Esophagus (tissue), 2 donors: ENCODE measurements at regions not wholly inside any gene's neighbourhood (a gene's known extent, or its start where the extent isn't known, plus 50 kb on each side); places are given as distances from the start of the nearest gene placed in this dataset.
"Not testable (repeated sequence)": the region's sequence is repeated elsewhere in the genome, so short reads cannot be mapped to it uniquely, and the experiment has no call there.

Experiments
- H3K27ac ChIP-seq, 2 donors: one replicate each; pipeline ENCODE4 v1.5.1; 2013; ENCODE audit warnings: low read depth in 2 of 2, mild to moderate bottlenecking in 2 of 2, inconsistent platforms in 1 of 2, low read length in 1 of 2, moderate library complexity in 1 of 2
- H3K27me3 ChIP-seq, 2 donors: one replicate each; pipeline ENCODE4 v1.6.1; 2013; ENCODE audit warnings: low read length in 2 of 2, control low read depth in 1 of 2, mild to moderate bottlenecking in 1 of 2; ENCODE audit not compliant: insufficient read depth in 2 of 2, control insufficient read depth in 1 of 2
- H3K36me3 ChIP-seq, 2 donors: one replicate each; pipeline ENCODE4 v1.6.1; 2013; ENCODE audit warnings: low read length in 1 of 2; ENCODE audit not compliant: control insufficient read depth in 2 of 2, insufficient read depth in 2 of 2
- H3K4me1 ChIP-seq, 2 donors: one replicate each; pipeline ENCODE4 v1.6.1; 2013; ENCODE audit warnings: low read length in 1 of 2; ENCODE audit not compliant: control insufficient read depth in 2 of 2, insufficient read depth in 2 of 2
- H3K4me3 ChIP-seq, 2 donors: one replicate each; pipeline ENCODE4 v1.5.1; 2013; ENCODE audit warnings: low read length in 2 of 2, mild to moderate bottlenecking in 2 of 2, low read depth in 1 of 2, moderate library complexity in 1 of 2
- H3K9me3 ChIP-seq, 2 donors: one replicate each; pipeline ENCODE4 v1.6.1; 2013; ENCODE audit warnings: mild to moderate bottlenecking in 2 of 2, low read depth in 1 of 2, low read length in 1 of 2, moderate library complexity in 1 of 2; ENCODE audit not compliant: control insufficient read depth in 2 of 2, insufficient read depth in 1 of 2
- WGBS, 2 donors: extraction: QIAGEN DNeasy Blood & Tissue Kit; methylation state at CpG; one replicate each; pipeline ENCODE4 v1.1.7; 2013; 5-methylcytosine and 5-hydroxymethylcytosine counted together
- donor health status: healthy with polysubstance abuse.
- donor health status: Bipolar disorder and iron deficiency.

DNA sequence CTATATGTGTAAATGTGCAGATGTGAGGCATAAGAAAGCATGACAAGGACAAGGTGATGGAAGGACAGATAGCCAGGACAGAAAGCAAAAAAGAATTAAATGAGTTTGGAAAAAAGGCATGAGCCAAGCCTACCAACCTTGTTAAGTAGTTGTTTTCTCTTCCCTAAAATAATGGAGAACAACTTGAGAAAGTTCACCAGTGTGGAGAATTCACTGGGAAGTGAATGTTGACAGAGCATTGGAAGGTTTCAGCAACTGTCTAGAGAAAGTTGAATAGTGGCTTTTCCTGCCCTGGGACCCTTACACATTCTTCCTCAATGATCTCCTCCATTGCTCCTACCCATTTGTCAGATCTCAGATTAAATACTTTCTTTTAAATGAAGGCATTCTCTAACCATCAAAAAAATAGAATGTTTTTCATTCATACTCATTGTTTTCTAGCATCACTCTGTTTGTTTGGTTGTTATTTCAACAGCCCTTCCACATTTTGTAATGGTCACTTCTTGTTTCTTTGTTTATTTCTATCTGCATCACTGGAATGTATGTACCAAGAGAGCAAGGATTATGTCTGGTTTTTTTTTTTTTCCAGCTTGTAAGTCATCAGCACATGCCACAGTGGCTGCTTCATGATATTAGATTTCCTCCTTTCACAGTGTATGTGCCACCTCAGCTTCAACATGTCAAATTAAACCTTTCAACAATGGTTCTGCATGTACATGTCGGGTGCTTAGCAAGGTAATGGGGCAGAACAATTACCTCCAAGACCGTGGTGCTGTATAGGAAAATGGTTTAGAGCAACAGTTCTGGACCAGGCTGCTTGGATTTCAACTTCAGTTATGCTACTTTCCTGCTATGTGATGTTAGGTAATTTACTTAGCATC is 586.0 kb upstream of the VRK2 start:
- Histone ChIP-seq H3K4me1 (no peaks in the 10 kb centered on the region), H3K36me3 (no peaks in the 10 kb centered on the region), H3K4me3 (no peak overlapping the region), H3K27me3 (no peaks in the 10 kb centered on the region), H3K27ac (no peak overlapping the region), H3K9me3 (no peaks in the 10 kb centered on the region)
- 56 to 65% methylated on average over 2 of the region's 2 CpGs for WGBS, 2 donors

DNA sequence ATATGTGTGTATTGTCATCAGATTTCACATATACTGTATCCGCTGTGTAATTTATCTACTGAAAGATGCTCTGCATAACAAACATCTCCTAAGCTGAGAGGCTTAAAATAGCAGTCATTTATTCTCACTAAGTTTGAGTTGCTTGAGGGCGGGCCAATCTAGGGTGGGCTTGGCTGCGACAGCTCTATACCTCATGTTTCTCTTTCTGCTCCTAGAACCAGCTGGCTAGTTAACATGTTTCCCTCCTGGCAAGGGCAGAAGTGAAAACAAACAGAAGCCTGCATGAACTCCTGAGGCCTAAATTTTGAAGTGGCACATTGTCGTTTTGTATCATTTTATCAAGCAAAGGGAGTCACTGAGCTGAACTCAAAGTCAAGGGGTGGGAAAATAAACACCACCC is 585.0 kb upstream of the VRK2 start:
- Histone ChIP-seq H3K36me3 (no peaks in the 10 kb centered on the region), H3K27ac (no peak overlapping the region), H3K4me1 (no peaks in the 10 kb centered on the region), H3K9me3 (no peaks in the 10 kb centered on the region), H3K4me3 (no peak overlapping the region), H3K27me3 (no peaks in the 10 kb centered on the region)
- WGBS, 2 donors, result 68 to 71% methylated on average over 4 of the region's 4 CpGs

DNA sequence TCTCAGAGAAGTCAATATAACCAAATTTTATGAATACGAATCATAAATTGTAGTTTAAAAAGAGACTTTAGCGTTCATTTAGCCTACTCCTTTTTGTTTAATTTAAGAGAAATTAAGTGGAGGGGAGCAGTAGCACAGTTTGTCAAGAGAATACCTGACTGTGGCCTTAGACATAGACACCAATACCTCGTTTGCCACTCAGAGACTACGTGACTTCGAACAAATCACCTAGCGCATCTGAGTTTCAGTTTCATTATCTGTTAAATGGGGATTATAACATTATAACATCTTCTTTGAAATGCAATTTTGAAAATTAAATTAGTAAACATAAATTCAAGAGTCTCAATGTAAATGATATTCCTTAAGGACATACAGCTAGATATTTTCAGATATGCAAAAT is 581.5 kb upstream of the VRK2 start:
- 89% methylated on average over 6 of the region's 6 CpGs for WGBS, 2 donors
- Histone ChIP-seq H3K27ac (no peak overlapping the region), H3K27me3 (no peaks in the 10 kb centered on the region), H3K4me3 (no peak overlapping the region), H3K4me1 (no peaks in the 10 kb centered on the region), H3K36me3 (no peaks in the 10 kb centered on the region), H3K9me3 (no peaks in the 10 kb centered on the region)

DNA sequence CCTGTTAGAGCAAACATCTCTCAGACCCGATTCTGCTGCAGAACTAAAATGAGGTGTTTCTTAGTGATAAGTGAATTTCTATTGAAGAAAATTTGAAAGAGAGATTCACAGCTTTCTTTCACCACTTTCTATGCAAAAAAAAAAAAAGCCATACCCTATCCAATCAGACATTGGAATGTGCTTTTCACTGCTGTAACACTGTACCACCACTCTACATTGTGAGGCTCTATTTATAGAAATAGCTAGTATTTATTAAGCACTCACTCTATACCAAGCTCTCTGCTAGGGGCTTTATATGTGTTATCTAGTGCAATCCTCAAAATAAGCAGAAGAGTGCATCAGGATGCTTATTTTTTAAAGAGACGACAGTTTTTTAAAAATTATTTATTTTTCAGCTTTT is 580.6 kb upstream of the VRK2 start:
- Histone ChIP-seq H3K27me3 (no peaks in the 10 kb centered on the region), H3K9me3 (no peaks in the 10 kb centered on the region), H3K4me3 (no peak overlapping the region), H3K36me3 (no peaks in the 10 kb centered on the region), H3K27ac (no peak overlapping the region), H3K4me1 (no peaks in the 10 kb centered on the region)
- 63 to 68% methylated on average over 2 of the region's 2 CpGs for WGBS, 2 donors

DNA sequence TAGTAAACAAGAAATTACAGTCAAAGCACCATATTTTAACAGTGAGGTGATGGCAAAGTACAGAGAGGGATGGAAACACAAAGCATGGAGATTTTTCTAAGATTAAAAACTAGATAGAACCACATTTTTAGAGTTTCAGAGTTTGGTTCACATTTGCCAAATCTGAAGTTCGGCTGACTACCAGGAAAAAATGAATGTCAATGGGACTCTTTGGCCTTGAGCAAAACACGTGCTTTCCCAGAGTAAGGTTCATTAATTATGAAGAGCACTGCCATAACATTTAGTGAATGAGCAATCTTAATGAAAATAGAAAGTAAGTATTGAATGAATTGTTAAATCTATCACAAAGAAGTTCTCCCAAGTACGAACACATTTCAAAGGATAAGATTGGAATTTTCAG is 571.2 kb upstream of the VRK2 start:
- H3K36me3 ChIP-seq, result no peaks in the 10 kb centered on the region
- 64 to 69% methylated on average over 3 of the region's 3 CpGs for WGBS, 2 donors
- H3K4me1 ChIP-seq, result no peaks in the 10 kb centered on the region
- H3K9me3 ChIP-seq, result no peaks in the 10 kb centered on the region
- no peak overlapping the region for H3K4me3 ChIP-seq
- no peak overlapping the region for H3K27ac ChIP-seq
- H3K27me3 ChIP-seq, result no peaks in the 10 kb centered on the region

DNA sequence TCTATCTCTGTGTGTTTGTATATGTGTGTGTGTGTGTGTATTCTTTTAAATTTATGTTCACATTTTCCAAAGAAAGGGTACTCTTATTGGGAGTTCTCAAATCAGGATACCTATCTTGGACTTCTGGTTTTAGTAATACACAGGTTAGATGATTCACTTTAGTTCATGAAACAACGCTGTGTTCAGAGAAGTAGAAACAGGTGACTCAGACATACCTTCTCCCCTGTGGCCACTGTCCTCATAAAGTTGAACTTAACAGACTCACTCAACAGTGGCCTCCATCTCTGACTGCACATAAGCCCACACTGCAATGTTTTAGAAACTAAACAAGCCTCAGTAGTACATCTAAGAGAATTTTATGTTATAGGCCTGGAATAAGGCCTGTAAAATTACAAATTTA is 566.6 kb upstream of the VRK2 start:
- no peaks in the 10 kb centered on the region for H3K4me1 ChIP-seq
- no peaks in the 10 kb centered on the region for H3K36me3 ChIP-seq
- H3K4me3 ChIP-seq, result no peak overlapping the region
- H3K9me3 ChIP-seq, result no peaks in the 10 kb centered on the region
- H3K27ac ChIP-seq, result no peak overlapping the region
- no peaks in the 10 kb centered on the region for H3K27me3 ChIP-seq
- 86 to 90% methylated on average over 1 of the region's 1 CpG for WGBS, 2 donors

DNA sequence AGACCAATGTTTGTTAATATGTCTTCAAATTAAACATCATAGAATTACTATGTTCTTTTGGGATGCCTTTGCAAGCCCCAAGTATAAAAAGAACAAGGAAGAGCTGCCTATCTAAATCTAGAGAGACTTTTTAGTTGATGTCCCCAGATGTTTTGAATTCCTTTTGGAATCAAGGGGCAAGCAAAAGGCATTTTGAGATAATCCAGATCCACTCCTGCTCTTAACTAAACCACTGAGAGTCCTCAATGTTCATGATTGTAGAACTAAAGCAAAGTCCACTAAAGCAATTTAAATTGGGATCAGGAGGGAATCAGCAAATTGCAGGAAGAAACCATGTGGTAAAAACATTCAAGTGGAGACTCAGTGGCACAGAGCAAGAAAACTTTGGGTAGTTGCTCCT is 558.5 kb upstream of the VRK2 start:
- H3K4me3 ChIP-seq, result no peak overlapping the region
- no peak overlapping the region for H3K27ac ChIP-seq
- no peaks in the 10 kb centered on the region for H3K27me3 ChIP-seq
- H3K36me3 ChIP-seq, result no peaks in the 10 kb centered on the region
- no peaks in the 10 kb centered on the region for H3K9me3 ChIP-seq
- H3K4me1 ChIP-seq, result no peaks in the 10 kb centered on the region

DNA sequence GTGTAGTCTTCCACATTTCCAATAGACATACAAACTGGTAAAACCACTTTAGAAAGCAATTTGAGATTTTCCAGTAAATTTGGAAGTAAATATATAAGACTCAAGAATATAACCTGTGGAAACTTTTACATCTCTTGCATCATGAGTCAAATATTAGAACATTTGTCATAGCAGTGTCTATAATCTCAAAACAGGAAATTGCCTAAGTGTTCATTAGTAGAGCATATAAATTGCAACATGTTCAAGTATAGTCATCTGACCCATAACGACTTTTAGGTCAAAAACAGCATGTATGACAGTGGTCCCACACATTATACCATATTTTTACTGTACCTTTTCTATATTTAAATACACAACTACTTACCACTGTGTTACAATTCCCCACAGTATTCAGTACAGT is 555.9 kb upstream of the VRK2 start:
- Histone ChIP-seq H3K27me3 (no peaks in the 10 kb centered on the region), H3K4me1 (no peaks in the 10 kb centered on the region), H3K27ac (no peak overlapping the region), H3K36me3 (no peaks in the 10 kb centered on the region), H3K4me3 (no peak overlapping the region), H3K9me3 (no peaks in the 10 kb centered on the region)
- 61 to 73% methylated on average over 1 of the region's 1 CpG for WGBS, 2 donors

DNA sequence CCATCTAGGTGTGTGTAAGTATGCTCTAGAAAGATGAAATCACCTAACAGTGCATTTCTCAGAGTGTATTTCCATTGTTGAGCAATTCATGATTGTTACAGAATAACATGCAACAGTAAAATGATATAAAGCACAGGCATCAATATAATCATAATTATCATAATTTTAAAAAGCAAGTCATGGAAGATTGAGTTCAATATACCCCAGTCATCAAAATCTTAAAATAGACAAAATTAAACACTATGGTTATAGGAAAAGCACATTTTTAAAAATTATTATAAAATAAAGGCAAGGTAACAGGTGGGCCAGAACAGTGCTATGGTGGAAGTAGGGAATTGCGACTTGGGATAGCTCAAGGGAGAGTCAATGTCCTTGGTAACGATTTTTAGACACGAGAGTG is 555.4 kb upstream of the VRK2 start:
- 88 to 91% methylated on average over 3 of the region's 3 CpGs for WGBS, 2 donors
- Histone ChIP-seq H3K27ac (no peak overlapping the region), H3K4me1 (no peaks in the 10 kb centered on the region), H3K4me3 (no peak overlapping the region), H3K27me3 (no peaks in the 10 kb centered on the region), H3K9me3 (no peaks in the 10 kb centered on the region), H3K36me3 (no peaks in the 10 kb centered on the region)

DNA sequence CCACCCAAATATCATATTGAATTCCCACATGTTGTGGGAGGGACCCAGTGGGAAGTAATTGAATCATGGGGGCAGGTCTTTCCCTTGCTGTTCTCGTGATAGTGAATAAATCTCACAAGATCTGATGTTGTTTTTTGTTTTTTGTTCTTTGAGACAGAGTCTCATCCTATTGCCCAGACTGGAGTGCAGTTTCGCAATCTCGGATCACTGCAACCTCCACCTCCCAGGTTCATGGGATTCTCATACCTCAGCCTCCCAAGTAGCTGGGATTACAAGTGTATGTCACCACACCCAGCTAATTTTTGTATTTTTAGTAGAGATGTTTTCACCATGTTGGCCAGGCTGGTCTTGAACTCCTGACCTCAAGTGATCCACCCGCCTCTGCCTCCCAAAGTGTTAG is 552.6 kb upstream of the VRK2 start:
- not testable (repeated sequence) for H3K9me3 ChIP-seq, H3K36me3 ChIP-seq, H3K4me3 ChIP-seq, H3K27me3 ChIP-seq, H3K4me1 ChIP-seq, H3K27ac ChIP-seq
- 70 to 85% methylated on average over 4 of the region's 4 CpGs for WGBS, 2 donors
